ENCODE measurements at regions not wholly inside any gene's neighbourhood (a gene's known extent, or its start where the extent isn't known, plus 50 kb on each side); places are given as distances from the start of the nearest gene placed in this dataset.

GRCh38 chr7:11231190-11231589 is 257.5 kb downstream of the PHF14 start (continued):
- TF ChIP-seq CENPBD1 (CRISPR knock-in tag; IDR thresholded peaks at IDR 0.05; ENCODE audit: borderline replicate concordance, low read depth), result no peak
- no peak for TF ChIP-seq NCOA1 (CRISPR knock-in tag; IDR thresholded peaks at IDR 0.05)
- TF ChIP-seq SNAI1 (CRISPR knock-in tag; IDR thresholded peaks at IDR 0.05; ENCODE audit: borderline replicate concordance), result no peak
- no peak for TF ChIP-seq ZNF512 (CRISPR knock-in tag; IDR thresholded peaks at IDR 0.05)
- TF ChIP-seq, protein P1, sequence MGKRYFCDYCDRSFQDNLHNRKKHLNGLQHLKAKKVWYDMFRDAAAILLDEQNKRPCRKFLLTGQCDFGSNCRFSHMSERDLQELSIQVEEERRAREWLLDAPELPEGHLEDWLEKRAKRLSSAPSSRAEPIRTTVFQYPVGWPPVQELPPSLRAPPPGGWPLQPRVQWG (CRISPR knock-in tag; IDR thresholded peaks at IDR 0.05; ENCODE audit: borderline replicate concordance, low read depth), result no peak

- TF ChIP-seq YEATS2 (CRISPR knock-in tag; IDR thresholded peaks at IDR 0.05; ENCODE audit: borderline replicate concordance) (no peak), ATF4 (CRISPR knock-in tag; IDR thresholded peaks at IDR 0.05) (no peak), MYNN (CRISPR knock-in tag; IDR thresholded peaks at IDR 0.05; ENCODE audit: low read depth) (no peak), ZNF468 (CRISPR knock-in tag; IDR thresholded peaks at IDR 0.05) (no peak)
- in situ Hi-C loops (cut with HindIII; ENCODE audit: extremely low pct_ligation_motif_present, low pct_unique_long_range_greater_than_20kb), result no loop called here
- Histone ChIP-seq H3K4me1 (ENCODE audit: insufficient read depth, low read length) (no peaks in the 10 kb centered on the region), H3K9me3 (ENCODE audit: low read length) (no peaks in the 10 kb centered on the region), H3K27ac (ENCODE audit: extremely low read length, insufficient read depth, low read length) (no peak overlapping the region), H3K27me3 (ENCODE audit: control insufficient read depth in 1 of 2, insufficient read depth in 2 of 2, low read length in 2 of 2) (no peaks in the 10 kb centered on the region; a peak in 2 of 5 replicates), H3K36me3 (replicated peaks in 1 of 2; ENCODE audit: control insufficient read depth in 1 of 2, insufficient read depth in 2 of 2, low read length in 2 of 2) (no peaks in the 10 kb centered on the region), H3K4me3 (replicated peaks in 1 of 3; ENCODE audit: insufficient read depth in 1 of 3, low read depth in 2 of 3, low read length in 3 of 3) (no peak overlapping the region), H4K20me1 (ENCODE audit: insufficient read depth, low read length) (no peaks in the 10 kb centered on the region), H2AFZ (ENCODE audit: low read length) (no peak overlapping the region), H3K9ac (ENCODE audit: insufficient read depth, low read depth, low read length) (no peak overlapping the region), H3K4me2 (ENCODE audit: low read depth, low read length) (no peak overlapping the region), H3K79me2 (ENCODE audit: insufficient read depth, low read length) (no peaks in the 10 kb centered on the region)
- POLR2A ChIA-PET, result no interaction called here
- CTCF ChIA-PET (ENCODE audit: low intra/inter-chr PET ratio, low total read pairs), result no interaction called here
- 18% methylated on average over 3 of the region's 3 CpGs for WGBS (ENCODE audit: low lambda C conversion rate)
- ATAC-seq, result no peak
- no peak for DNase-seq (ENCODE audit: low spot score)
- intact Hi-C loops (cut with micrococcal nuclease; ENCODE audit: unreplicated experiment), result loop anchor here (10.0 kb wide), 1 partner anchor 92 kb away; no protein-coding TSS in a partner anchor
- BruUV-seq (replicated peaks), result no TSS peak
- FAIRE-seq, result no peak
Measured at GRCh38 chr7:11232462-11232861, 258.8 kb downstream of the PHF14 start.

Measured in HepG2 (cell line).